HepG2 (cell line): ENCODE measurements at regions not wholly inside any gene's neighbourhood (a gene's known extent, or its start where the extent isn't known, plus 50 kb on each side); places are given as distances from the start of the nearest gene placed in this dataset.

Source experiments
- ATAC-seq: fragments of 200-7000 bp; cut with Tn5 transposase; 3 replicates; pipeline ENCODE4 v1.9.1; 2020; ENCODE audit warnings: mild to moderate bottlenecking, moderate library complexity
- BruUV-seq: library from RNA; stranded (reverse); fragments of 400-500 nt; replicated peaks from 2 replicates; lab custom pipeline; 2021; lab: Mats Ljungman, UMichigan
- CTCF ChIA-PET: fragments of 300-600 bp; formaldehyde crosslinking; extraction: SDS; loops from one replicate; lab custom pipeline; 2021; ENCODE audit warnings: low total read pairs, inconsistent platforms, low intra/inter-chr PET ratio; lab: Yijun Ruan, JAX
- POLR2A ChIA-PET: fragments of 350-600 bp; sonication (Branson Sonifier 250); formaldehyde crosslinking; loops from one replicate; lab custom pipeline; 2020; ENCODE audit warnings: antibody characterized with exemption, inconsistent platforms; lab: Yijun Ruan, JAX
- DNase-seq: peaks from one replicate; pipeline ENCODE4 v3.0.0-alpha.2; 2015; ENCODE audit warnings: low spot score
- FAIRE-seq: peaks from 3 replicates; lab custom pipeline; 2011; peaks lifted over from hg19 to GRCh38; lab: Jason Lieb, UNC
- H2AFZ ChIP-seq: one replicate; pipeline ENCODE4 v1.6.1; 2011; ENCODE audit warnings: low read length, inconsistent platforms
- H3K27ac ChIP-seq: fragments of 300-600 bp; 3 replicates; pipeline ENCODE4 v1.8.0; 2011; ENCODE audit warnings: mixed run types, mild to moderate bottlenecking, mixed read lengths, low read length, inconsistent platforms; ENCODE audit not compliant: insufficient read depth; ENCODE audit errors: extremely low read length
- H3K27me3 ChIP-seq, 2 experiments: fragments of 200-600 bp in 1 of 2; 2 replicates in 1 of 2; 3 replicates in 1 of 2; pipeline versions ENCODE4 v1.6.0 to v1.8.0; 2011; ENCODE audit warnings: low read length in 2 of 2, mild to moderate bottlenecking in 2 of 2, moderate library complexity in 2 of 2, inconsistent platforms in 1 of 2; ENCODE audit not compliant: insufficient read depth in 2 of 2, control insufficient read depth in 1 of 2
- H3K36me3 ChIP-seq, 2 experiments: fragments of 200-600 bp in 1 of 2; replicated peaks in 1 of 2; 2 replicates in 1 of 2; 3 replicates in 1 of 2; pipeline versions ENCODE4 v1.5.1 to v1.8.0; 2011; ENCODE audit warnings: low read length in 2 of 2, inconsistent platforms in 1 of 2; ENCODE audit not compliant: insufficient read depth in 2 of 2, control insufficient read depth in 1 of 2
- H3K4me1 ChIP-seq: 2 replicates; pipeline ENCODE4 v1.5.1; 2012; ENCODE audit warnings: low read length, inconsistent platforms; ENCODE audit not compliant: insufficient read depth
- H3K4me2 ChIP-seq: 2 replicates; pipeline ENCODE4 v1.6.0; 2011; ENCODE audit warnings: low read depth, low read length, inconsistent platforms
- H3K4me3 ChIP-seq, 3 experiments: fragments of 200-600 bp in 1 of 3; sonication (generic), shearing (Covaris generic) in 1 of 3; replicated peaks in 1 of 3; 2 replicates each; pipeline ENCODE4 v1.5.1; 2011 to 2016; ENCODE audit warnings: low read length in 3 of 3, inconsistent platforms in 2 of 3, low read depth in 2 of 3, mild to moderate bottlenecking in 2 of 3, control low read depth in 1 of 3, mixed read lengths in 1 of 3; ENCODE audit not compliant: insufficient read depth in 1 of 3
- H3K79me2 ChIP-seq: one replicate; pipeline ENCODE4 v1.6.1; 2011; ENCODE audit warnings: low read length, inconsistent platforms; ENCODE audit not compliant: insufficient read depth
- H3K9ac ChIP-seq: 2 replicates; pipeline ENCODE4 v1.6.0; 2011; ENCODE audit warnings: mild to moderate bottlenecking, low read depth, low read length, inconsistent platforms; ENCODE audit not compliant: insufficient read depth
- H3K9me3 ChIP-seq: 2 replicates; pipeline ENCODE4 v1.5.1; 2012; ENCODE audit warnings: mild to moderate bottlenecking, low read length
- H4K20me1 ChIP-seq: 2 replicates; pipeline ENCODE4 v1.6.0; 2011; ENCODE audit warnings: inconsistent platforms, mild to moderate bottlenecking, low read length, moderate library complexity; ENCODE audit not compliant: insufficient read depth
- BCL3 ChIP-seq: sonication (generic); formaldehyde crosslinking; IDR thresholded peaks from 2 replicates; pipeline ENCODE4 v1.5.1; 2020; ENCODE audit warnings: mild to moderate bottlenecking, missing genetic modification reagents, moderate library complexity
- CREBL2 ChIP-seq: sonication (generic); formaldehyde crosslinking; IDR thresholded peaks from 2 replicates; pipeline ENCODE4 v1.8.1; 2023; ENCODE audit warnings: missing genetic modification reagents, mild to moderate bottlenecking, borderline replicate concordance
- HCFC1 ChIP-seq: fragments of 150-350 bp; IDR thresholded peaks from 2 replicates; pipeline ENCODE4 v1.6.1; 2014; ENCODE audit warnings: low read depth, low read length
- HDAC6 ChIP-seq: fragments of 200-600 bp; sonication (generic); IDR thresholded peaks from 2 replicates; pipeline ENCODE4 v1.7.0; 2017; ENCODE audit warnings: mild to moderate bottlenecking, antibody characterized with exemption, low read length, low read depth
- KDM4B ChIP-seq: sonication (generic); formaldehyde crosslinking; IDR thresholded peaks from 2 replicates; pipeline ENCODE4 v1.4.0; 2020; ENCODE audit warnings: missing genetic modification reagents
- MYNN ChIP-seq: sonication (generic); formaldehyde crosslinking; IDR thresholded peaks from 2 replicates; pipeline ENCODE4 v1.4.0; 2020; ENCODE audit warnings: mild to moderate bottlenecking, low read depth, missing genetic modification reagents
- RFXAP ChIP-seq: sonication (generic); formaldehyde crosslinking; IDR thresholded peaks from 2 replicates; pipeline ENCODE4 v1.4.0; 2020; ENCODE audit warnings: missing genetic modification reagents, borderline replicate concordance
- TBX2 ChIP-seq: sonication (generic); formaldehyde crosslinking; IDR thresholded peaks from 2 replicates; pipeline ENCODE4 v1.5.0; 2020; ENCODE audit warnings: missing genetic modification reagents, mild to moderate bottlenecking, borderline replicate concordance
- TEF ChIP-seq: sonication (generic); formaldehyde crosslinking; IDR thresholded peaks from 2 replicates; pipeline ENCODE4 v1.5.0; 2020; ENCODE audit warnings: missing genetic modification reagents
- TP53 ChIP-seq: sonication (generic); formaldehyde crosslinking; conservative IDR thresholded peaks from 2 replicates; pipeline ENCODE4 v1.4.0; 2020; ENCODE audit warnings: missing genetic modification reagents
- ZMYM3 ChIP-seq: sonication (generic); formaldehyde crosslinking; IDR thresholded peaks from 2 replicates; pipeline ENCODE4 v1.5.1; 2020; ENCODE audit warnings: mild to moderate bottlenecking, missing genetic modification reagents
- ZNF256 ChIP-seq: sonication (generic); formaldehyde crosslinking; conservative IDR thresholded peaks from 2 replicates; pipeline ENCODE4 v1.4.0; 2020; ENCODE audit warnings: missing genetic modification reagents
- ZNF615 ChIP-seq: sonication (generic); formaldehyde crosslinking; IDR thresholded peaks from 2 replicates; pipeline ENCODE4 v1.5.0; 2020; ENCODE audit warnings: mild to moderate bottlenecking, missing genetic modification reagents, borderline replicate concordance
- ZNF83 ChIP-seq: sonication (generic); formaldehyde crosslinking; IDR thresholded peaks from 2 replicates; pipeline ENCODE4 v1.4.0; 2020; ENCODE audit warnings: missing genetic modification reagents, mild to moderate bottlenecking, borderline replicate concordance
- WGBS: methylation state at CpG from one replicate; pipeline ENCODE4 v1.1.6; 2017; ENCODE audit warnings: low lambda C conversion rate; 5-methylcytosine and 5-hydroxymethylcytosine counted together
- in situ Hi-C: cut with HindIII; loops from 2 replicates; pipeline ENCODE4 v1.10.0; 2017; ENCODE audit warnings: low pct_unique_long_range_greater_than_20kb; ENCODE audit not compliant: extremely low pct_ligation_motif_present
- intact Hi-C: fragments of 100-400 bp; cut with micrococcal nuclease; formaldehyde crosslinking; loops from one replicate; pipeline ENCODE4 v1.10.0; 2022; ENCODE audit not compliant: unreplicated experiment
- TF ChIP-seq, protein P1 (sequence below): IDR thresholded peaks from 2 replicates; pipeline ENCODE4 v1.6.1; 2012; ENCODE audit warnings: inconsistent platforms
- TF ChIP-seq, protein P2 (sequence below): sonication (generic); formaldehyde crosslinking; IDR thresholded peaks from 2 replicates; pipeline ENCODE4 v1.8.1; 2023; ENCODE audit warnings: mild to moderate bottlenecking, moderate library complexity, missing genetic modification reagents

- H3K4me1 ChIP-seq: no peaks in the 10 kb centered on the region
- H3K27ac ChIP-seq: no peak overlapping the region
- no peak overlapping the region for H3K4me2 ChIP-seq
- H3K36me3 ChIP-seq: no peaks in the 10 kb centered on the region
- no peaks in the 10 kb centered on the region for H4K20me1 ChIP-seq
- CTCF ChIA-PET: no interaction called here
- DNase-seq (no peak), ATAC-seq (no peak), FAIRE-seq (no peak)
- no peak overlapping the region for H3K4me3 ChIP-seq
- no peaks in the 10 kb centered on the region for H3K9me3 ChIP-seq
- no TSS peak for BruUV-seq
- no peaks in the 10 kb centered on the region for H3K79me2 ChIP-seq
- in situ Hi-C loops: no loop called here
- POLR2A ChIA-PET: no interaction called here
- no peak overlapping the region for H2AFZ ChIP-seq
- H3K9ac ChIP-seq: no peak overlapping the region
- WGBS: 0% methylated on average over 2 of the region's 9 CpGs
- TF ChIP-seq ZNF83 (CRISPR knock-in tag): no peak
- TF ChIP-seq KDM4B (CRISPR knock-in tag): no peak
- no peak for TF ChIP-seq HCFC1
- no peak for TF ChIP-seq BCL3 (CRISPR knock-in tag)
- no peak for TF ChIP-seq RFXAP (CRISPR knock-in tag)
- no peak for TF ChIP-seq ZNF256
- no peak for TF ChIP-seq MYNN (CRISPR knock-in tag)
- TF ChIP-seq HDAC6: no peak
- TF ChIP-seq, protein P1, sequence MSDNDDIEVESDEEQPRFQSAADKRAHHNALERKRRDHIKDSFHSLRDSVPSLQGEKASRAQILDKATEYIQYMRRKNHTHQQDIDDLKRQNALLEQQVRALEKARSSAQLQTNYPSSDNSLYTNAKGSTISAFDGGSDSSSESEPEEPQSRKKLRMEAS: no peak
- no peak for TF ChIP-seq CREBL2 (CRISPR knock-in tag)
- TF ChIP-seq, protein P2, sequence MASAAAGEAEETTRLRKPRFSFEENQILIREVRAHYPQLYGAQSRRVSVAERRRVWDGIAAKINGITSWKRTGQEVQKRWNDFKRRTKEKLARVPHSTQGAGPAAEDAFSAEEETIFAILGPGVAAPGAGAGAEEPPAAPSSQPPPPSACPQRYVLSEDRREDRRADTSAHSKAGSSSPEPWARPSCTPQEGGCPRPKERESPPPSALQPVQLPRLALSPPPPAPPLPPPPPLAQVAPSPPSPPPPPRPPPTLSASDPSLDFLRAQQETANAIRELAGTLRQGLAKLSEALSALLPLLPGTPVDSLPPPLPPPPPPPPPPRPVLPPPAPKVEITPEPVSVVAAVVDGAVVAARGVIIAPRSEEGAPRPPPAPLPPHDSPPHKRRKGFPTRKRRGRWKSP (CRISPR knock-in tag): no peak
- no peak for TF ChIP-seq ZNF615 (CRISPR knock-in tag)
- no peak for TF ChIP-seq TP53 (CRISPR knock-in tag)
- no peak for TF ChIP-seq ZMYM3 (CRISPR knock-in tag)
- no peak for TF ChIP-seq TEF (CRISPR knock-in tag)
- no peak for TF ChIP-seq TBX2 (CRISPR knock-in tag)
- TF ChIP-seq, all 625 proteins: peak for 0
- H3K27me3 ChIP-seq: peaks cover 6 to 73% of the 10 kb centered on the region in 2 experiments; a peak in 4 of 5 replicates
- intact Hi-C loops: no loop called here
These were observed 89.1 kb upstream of the COL5A1 start for GRCh38 chr9:134552349-134552990.
